Endothelial cell of umbilical vein (primary cell): ENCODE measurements at regions not wholly inside any gene's neighbourhood (a gene's known extent, or its start where the extent isn't known, plus 50 kb on each side); places are given as distances from the start of the nearest gene placed in this dataset.
A peak's percentile ranks its signal among the peaks of the same experiment; 100 is the strongest.
"Not testable (repeated sequence)": the region's sequence is repeated elsewhere in the genome, so short reads cannot be mapped to it uniquely, and the experiment has no call there.

Experiments
- BruUV-seq: library from RNA; stranded (reverse); fragments of 400-500 nt; replicated peaks from 2 replicates; lab custom pipeline; 2021; lab: Mats Ljungman, UMichigan
- CTCF ChIA-PET: fragments of 300-600, 350-600 bp; sonication (Branson Sonifier 250); formaldehyde crosslinking; loops from one replicate; lab custom pipeline; 2021; ENCODE audit warnings: antibody characterized with exemption, inconsistent platforms; lab: Charles Lee
- POLR2A ChIA-PET: fragments of 300-600, 350-600 bp; sonication (Branson Sonifier 250); formaldehyde crosslinking; loops from one replicate; lab custom pipeline; 2021; ENCODE audit warnings: antibody characterized with exemption, inconsistent platforms; lab: Charles Lee
- DNase-seq: peaks from one replicate; pipeline ENCODE4 v3.0.0-alpha.2; 2011; ENCODE audit warnings: low read depth, low spot score
- FAIRE-seq: peaks from 2 replicates; lab custom pipeline; 2011; peaks lifted over from hg19 to GRCh38; lab: Jason Lieb, UNC
- H2AFZ ChIP-seq: 2 replicates; pipeline ENCODE4 v1.6.0; 2012; ENCODE audit warnings: low read depth, low read length, control low read depth, inconsistent platforms
- H3K27ac ChIP-seq: 2 replicates; pipeline ENCODE4 v1.5.1; 2011; ENCODE audit warnings: low read depth, mild to moderate bottlenecking, control low read depth, low read length, moderate library complexity; ENCODE audit not compliant: insufficient read depth
- H3K27me3 ChIP-seq, 2 experiments: 2 replicates each; pipeline versions ENCODE4 v1.6.0 to v1.6.1; 2011; ENCODE audit warnings: low read length in 2 of 2, mixed read lengths in 1 of 2; ENCODE audit not compliant: control insufficient read depth in 2 of 2, insufficient read depth in 2 of 2
- H3K36me3 ChIP-seq, 2 experiments: 2 replicates in 1 of 2; 3 replicates in 1 of 2; pipeline ENCODE4 v1.5.1; 2011; ENCODE audit warnings: low read length in 2 of 2, mild to moderate bottlenecking in 1 of 2, moderate library complexity in 1 of 2; ENCODE audit not compliant: control insufficient read depth in 2 of 2, insufficient read depth in 2 of 2; ENCODE audit errors: extremely low read depth in 1 of 2
- H3K4me1 ChIP-seq: 3 replicates; pipeline ENCODE4 v1.5.1; 2011; ENCODE audit warnings: mild to moderate bottlenecking, low read length; ENCODE audit not compliant: control insufficient read depth, insufficient read depth; ENCODE audit errors: extremely low read depth
- H3K4me2 ChIP-seq: 2 replicates; pipeline ENCODE4 v1.6.1; 2011; ENCODE audit warnings: low read length, control low read depth, mixed read lengths; ENCODE audit not compliant: insufficient read depth
- H3K4me3 ChIP-seq, 3 experiments: fragments of 200-600 bp in 1 of 3; sonication (generic), shearing (Covaris generic) in 1 of 3; replicated peaks in 1 of 3; 2 replicates each; pipeline ENCODE4 v1.5.1; 2011 to 2016; ENCODE audit warnings: control low read depth in 3 of 3, low read length in 3 of 3, mild to moderate bottlenecking in 2 of 3, inconsistent platforms in 1 of 3, low read depth in 1 of 3, moderate library complexity in 1 of 3; ENCODE audit not compliant: insufficient read depth in 1 of 3
- H3K79me2 ChIP-seq: 2 replicates; pipeline ENCODE4 v1.6.0; 2012; ENCODE audit warnings: low read length, inconsistent platforms; ENCODE audit not compliant: control insufficient read depth, insufficient read depth
- H3K9ac ChIP-seq: replicated peaks from 2 replicates; pipeline ENCODE3; 2011; ENCODE audit warnings: low read length, control low read depth; ENCODE audit not compliant: insufficient read depth; ENCODE audit errors: extremely low read depth
- H3K9me1 ChIP-seq: replicated peaks from 3 replicates; pipeline ENCODE4 v1.6.0; 2011; ENCODE audit warnings: mild to moderate bottlenecking, low read length; ENCODE audit not compliant: control insufficient read depth, insufficient read depth; ENCODE audit errors: extremely low read depth
- H3K9me3 ChIP-seq: replicated peaks from 2 replicates; pipeline ENCODE4 v1.5.1; 2012; ENCODE audit warnings: low read length, inconsistent platforms; ENCODE audit not compliant: control insufficient read depth, insufficient read depth
- H4K20me1 ChIP-seq: replicated peaks from 2 replicates; pipeline ENCODE3; 2011; ENCODE audit warnings: mild to moderate bottlenecking, low read length; ENCODE audit not compliant: control insufficient read depth, insufficient read depth; ENCODE audit errors: extremely low read depth
- dilution Hi-C: fragments of 300-500 bp; cut with MboI; formaldehyde crosslinking; loops from one replicate; pipeline ENCODE4 v1.15.0; 2019; ENCODE audit warnings: low sequenced_read_pairs; ENCODE audit not compliant: extremely low pct_ligation_motif_present
- intact Hi-C: fragments of 100-400 bp; cut with micrococcal nuclease; formaldehyde crosslinking; loops from one replicate; pipeline ENCODE4 v1.10.0; 2022

GRCh38 chr16:21505751-21506520 is 93.4 kb upstream of the METTL9 start:
- dilution Hi-C loops, H3K9me3 ChIP-seq, H3K27ac ChIP-seq, H3K4me2 ChIP-seq, H4K20me1 ChIP-seq, H2AFZ ChIP-seq, H3K4me1 ChIP-seq, H3K9ac ChIP-seq, H3K36me3 ChIP-seq, DNase-seq, intact Hi-C loops, H3K4me3 ChIP-seq, H3K27me3 ChIP-seq, H3K9me1 ChIP-seq, CTCF ChIA-PET, BruUV-seq: not testable (repeated sequence)
- peaks cover 73% of the 10 kb centered on the region for H3K79me2 ChIP-seq
- POLR2A ChIA-PET: interaction anchor here (0.6 kb wide), 1 partner anchor 564 kb away, joined by 6 read pairs; no protein-coding TSS in a partner anchor
- FAIRE-seq: peak; percentile 33

- H3K27me3 ChIP-seq, H3K9me1 ChIP-seq, FAIRE-seq, H4K20me1 ChIP-seq, H3K27ac ChIP-seq, H3K4me3 ChIP-seq, BruUV-seq, dilution Hi-C loops, H3K36me3 ChIP-seq, H3K9ac ChIP-seq, DNase-seq, CTCF ChIA-PET, intact Hi-C loops, H3K4me1 ChIP-seq, H2AFZ ChIP-seq, H3K4me2 ChIP-seq, H3K9me3 ChIP-seq: not testable (repeated sequence)
- peaks cover 79% of the 10 kb centered on the region for H3K79me2 ChIP-seq
- POLR2A ChIA-PET: interaction anchor here (0.6 kb wide), 1 partner anchor 565 kb away, joined by 6 read pairs; no protein-coding TSS in a partner anchor
Observed at GRCh38 chr16:21506857-21507456, 92.4 kb upstream of the METTL9 start.

- H3K4me2 ChIP-seq, DNase-seq, H2AFZ ChIP-seq, dilution Hi-C loops, H3K9me3 ChIP-seq, H3K4me3 ChIP-seq, CTCF ChIA-PET, H3K9me1 ChIP-seq, H4K20me1 ChIP-seq, POLR2A ChIA-PET, BruUV-seq, H3K27me3 ChIP-seq, intact Hi-C loops, H3K36me3 ChIP-seq, H3K27ac ChIP-seq, H3K9ac ChIP-seq, FAIRE-seq, H3K4me1 ChIP-seq: not testable (repeated sequence)
- H3K79me2 ChIP-seq: peaks cover 84% of the 10 kb centered on the region
Observed at GRCh38 chr16:21507631-21508305, 91.6 kb upstream of the METTL9 start.
